ENCODE measurements at regions not wholly inside any gene's neighbourhood (a gene's known extent, or its start where the extent isn't known, plus 50 kb on each side); places are given as distances from the start of the nearest gene placed in this dataset.

DNA sequence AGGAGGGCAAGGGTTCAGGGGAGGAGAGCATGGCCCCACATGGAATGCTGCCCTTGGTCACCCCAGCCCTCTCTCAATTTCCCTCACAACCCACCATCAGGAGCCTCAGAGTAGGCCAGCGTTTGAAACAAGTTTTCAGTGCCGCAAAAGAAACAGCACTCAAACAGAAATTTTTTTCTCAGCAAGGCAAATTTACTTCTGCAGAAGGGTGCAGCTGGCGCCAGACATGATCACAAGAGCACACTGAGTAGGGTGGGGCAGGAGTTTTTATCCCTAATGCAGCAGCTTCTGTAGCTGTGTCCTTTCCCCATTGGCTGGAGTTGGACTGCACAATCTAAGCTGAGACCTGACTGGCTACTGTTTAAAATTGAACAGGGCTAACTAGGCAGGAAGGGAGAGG is 287.8 kb upstream of the CDYL start:
- no peak for TF ChIP-seq POLR2A (IDR thresholded peaks at IDR 0.05)
- TF ChIP-seq, protein P1, sequence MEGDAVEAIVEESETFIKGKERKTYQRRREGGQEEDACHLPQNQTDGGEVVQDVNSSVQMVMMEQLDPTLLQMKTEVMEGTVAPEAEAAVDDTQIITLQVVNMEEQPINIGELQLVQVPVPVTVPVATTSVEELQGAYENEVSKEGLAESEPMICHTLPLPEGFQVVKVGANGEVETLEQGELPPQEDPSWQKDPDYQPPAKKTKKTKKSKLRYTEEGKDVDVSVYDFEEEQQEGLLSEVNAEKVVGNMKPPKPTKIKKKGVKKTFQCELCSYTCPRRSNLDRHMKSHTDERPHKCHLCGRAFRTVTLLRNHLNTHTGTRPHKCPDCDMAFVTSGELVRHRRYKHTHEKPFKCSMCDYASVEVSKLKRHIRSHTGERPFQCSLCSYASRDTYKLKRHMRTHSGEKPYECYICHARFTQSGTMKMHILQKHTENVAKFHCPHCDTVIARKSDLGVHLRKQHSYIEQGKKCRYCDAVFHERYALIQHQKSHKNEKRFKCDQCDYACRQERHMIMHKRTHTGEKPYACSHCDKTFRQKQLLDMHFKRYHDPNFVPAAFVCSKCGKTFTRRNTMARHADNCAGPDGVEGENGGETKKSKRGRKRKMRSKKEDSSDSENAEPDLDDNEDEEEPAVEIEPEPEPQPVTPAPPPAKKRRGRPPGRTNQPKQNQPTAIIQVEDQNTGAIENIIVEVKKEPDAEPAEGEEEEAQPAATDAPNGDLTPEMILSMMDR (IDR thresholded peaks at IDR 0.05) = no peak
- TF ChIP-seq EP300 (IDR thresholded peaks at IDR 0.05) = no peak

All from gastroesophageal sphincter (tissue), 3 donors.